ENCODE measurements at regions not wholly inside any gene's neighbourhood (a gene's known extent, or its start where the extent isn't known, plus 50 kb on each side); places are given as distances from the start of the nearest gene placed in this dataset.
"Not testable (repeated sequence)": the region's sequence is repeated elsewhere in the genome, so short reads cannot be mapped to it uniquely, and the experiment has no call there.

DNA sequence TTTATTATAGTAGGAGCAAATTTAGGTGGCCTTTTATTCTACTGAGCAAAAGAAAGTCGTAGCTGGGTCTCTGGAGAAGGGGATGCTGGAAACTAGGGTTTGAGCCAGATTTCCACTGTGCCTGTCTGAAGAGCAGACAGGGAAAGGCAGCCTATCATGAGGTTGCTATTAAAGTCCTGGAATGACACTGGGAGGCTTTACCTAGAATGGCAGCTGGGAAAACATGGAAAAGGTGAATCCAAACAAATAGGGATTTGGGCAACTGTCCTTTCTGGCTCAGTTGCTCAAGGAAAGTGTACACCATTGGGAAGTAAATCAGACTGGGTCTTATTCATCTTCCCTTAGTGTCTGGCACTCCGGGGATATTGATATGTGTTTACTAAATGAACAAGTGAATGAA lies 154.6 kb downstream of the MTX2 start:
- Histone ChIP-seq H3K79me2 (ENCODE audit: insufficient read depth, low read length) (no peaks in the 10 kb centered on the region), H4K20me1 (ENCODE audit: insufficient read depth, low read length) (no peaks in the 10 kb centered on the region), H2AFZ (ENCODE audit: low read length) (no peak overlapping the region), H3K36me3 (ENCODE audit: insufficient read depth, low read length) (no peaks in the 10 kb centered on the region), H3K9me3 (ENCODE audit: low read depth, low read length) (no peaks in the 10 kb centered on the region), H3K4me2 (ENCODE audit: insufficient read depth, low read length) (no peak overlapping the region), H3K4me3 (ENCODE audit: insufficient read depth, low read length) (no peak overlapping the region), H3K27me3 (ENCODE audit: insufficient read depth, low read length) (no peaks in the 10 kb centered on the region), H3K4me1 (ENCODE audit: insufficient read depth, low read length) (peaks cover 22% of the 10 kb centered on the region), H3K27ac (ENCODE audit: low read depth, low read length) (no peak overlapping the region)
- DNase-seq (ENCODE audit: insufficient read length, low spot score, missing footprints): no peak
- TF ChIP-seq, protein P1, sequence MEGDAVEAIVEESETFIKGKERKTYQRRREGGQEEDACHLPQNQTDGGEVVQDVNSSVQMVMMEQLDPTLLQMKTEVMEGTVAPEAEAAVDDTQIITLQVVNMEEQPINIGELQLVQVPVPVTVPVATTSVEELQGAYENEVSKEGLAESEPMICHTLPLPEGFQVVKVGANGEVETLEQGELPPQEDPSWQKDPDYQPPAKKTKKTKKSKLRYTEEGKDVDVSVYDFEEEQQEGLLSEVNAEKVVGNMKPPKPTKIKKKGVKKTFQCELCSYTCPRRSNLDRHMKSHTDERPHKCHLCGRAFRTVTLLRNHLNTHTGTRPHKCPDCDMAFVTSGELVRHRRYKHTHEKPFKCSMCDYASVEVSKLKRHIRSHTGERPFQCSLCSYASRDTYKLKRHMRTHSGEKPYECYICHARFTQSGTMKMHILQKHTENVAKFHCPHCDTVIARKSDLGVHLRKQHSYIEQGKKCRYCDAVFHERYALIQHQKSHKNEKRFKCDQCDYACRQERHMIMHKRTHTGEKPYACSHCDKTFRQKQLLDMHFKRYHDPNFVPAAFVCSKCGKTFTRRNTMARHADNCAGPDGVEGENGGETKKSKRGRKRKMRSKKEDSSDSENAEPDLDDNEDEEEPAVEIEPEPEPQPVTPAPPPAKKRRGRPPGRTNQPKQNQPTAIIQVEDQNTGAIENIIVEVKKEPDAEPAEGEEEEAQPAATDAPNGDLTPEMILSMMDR (IDR thresholded peaks at IDR 0.05; ENCODE audit: extremely low read depth, low read depth, low read length): no peak

DNA sequence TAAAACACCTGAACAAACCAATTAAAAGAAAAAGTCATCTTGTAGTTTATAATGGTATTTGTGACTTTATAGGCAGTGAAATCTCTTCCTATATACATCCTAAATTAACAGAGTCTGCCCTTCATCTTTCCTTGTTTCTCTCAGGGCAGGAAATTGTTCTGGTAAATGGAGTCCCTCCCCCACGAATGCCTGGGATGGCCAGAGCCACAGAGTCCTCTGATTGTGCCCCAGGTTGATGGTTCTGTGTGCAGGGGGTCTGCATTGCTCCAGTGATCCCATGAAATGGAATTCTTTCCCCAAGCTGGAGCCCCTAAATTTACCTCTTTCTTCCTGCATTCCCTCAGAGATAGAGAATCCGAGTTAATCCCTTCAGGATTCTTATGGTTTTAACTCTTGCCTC lies 155.5 kb downstream of the MTX2 start:
- Histone ChIP-seq H4K20me1 (ENCODE audit: insufficient read depth, low read length) (no peaks in the 10 kb centered on the region), H3K79me2 (ENCODE audit: insufficient read depth, low read length) (no peaks in the 10 kb centered on the region), H3K27me3 (ENCODE audit: insufficient read depth, low read length) (no peaks in the 10 kb centered on the region), H3K9me3 (ENCODE audit: low read depth, low read length) (no peaks in the 10 kb centered on the region), H3K4me1 (ENCODE audit: insufficient read depth, low read length) (peaks cover 13% of the 10 kb centered on the region), H3K36me3 (ENCODE audit: insufficient read depth, low read length) (no peaks in the 10 kb centered on the region), H3K27ac (ENCODE audit: low read depth, low read length) (no peak overlapping the region), H2AFZ (ENCODE audit: low read length) (no peak overlapping the region), H3K4me3 (ENCODE audit: insufficient read depth, low read length) (no peak overlapping the region), H3K4me2 (ENCODE audit: insufficient read depth, low read length) (no peak overlapping the region)
- DNase-seq (ENCODE audit: insufficient read length, low spot score, missing footprints): no peak
- TF ChIP-seq, protein P1 (IDR thresholded peaks at IDR 0.05; ENCODE audit: extremely low read depth, low read depth, low read length): no peak

DNA sequence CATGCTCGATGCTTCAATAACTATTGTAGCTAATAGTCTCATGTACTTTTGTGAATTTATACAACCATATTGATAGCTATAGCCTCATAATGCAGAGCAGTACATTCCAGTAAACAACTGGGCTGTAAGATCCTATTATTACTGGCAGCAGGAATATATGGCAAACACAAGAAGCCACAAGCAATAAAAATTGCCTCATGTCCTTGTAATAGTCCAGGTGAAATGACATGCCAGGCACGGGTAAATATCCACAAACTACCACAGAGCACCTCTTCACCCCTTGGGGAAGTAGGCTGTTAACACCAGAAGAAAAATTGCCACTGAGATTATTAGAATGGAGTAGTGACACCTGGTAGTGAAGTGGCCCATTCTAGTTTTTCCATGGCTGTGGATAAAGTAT lies 158.3 kb downstream of the MTX2 start:
- H3K27me3 ChIP-seq (ENCODE audit: insufficient read depth, low read length): no peaks in the 10 kb centered on the region
- no peaks in the 10 kb centered on the region for H4K20me1 ChIP-seq (ENCODE audit: insufficient read depth, low read length)
- H3K4me1 ChIP-seq (ENCODE audit: insufficient read depth, low read length): no peaks in the 10 kb centered on the region
- no peak overlapping the region for H3K4me2 ChIP-seq (ENCODE audit: insufficient read depth, low read length)
- no peak overlapping the region for H3K4me3 ChIP-seq (ENCODE audit: insufficient read depth, low read length)
- no peak overlapping the region for H3K27ac ChIP-seq (ENCODE audit: low read depth, low read length)
- no peaks in the 10 kb centered on the region for H3K79me2 ChIP-seq (ENCODE audit: insufficient read depth, low read length)
- DNase-seq (ENCODE audit: insufficient read length, low spot score, missing footprints): no peak
- H2AFZ ChIP-seq (ENCODE audit: low read length): no peak overlapping the region
- no peaks in the 10 kb centered on the region for H3K9me3 ChIP-seq (ENCODE audit: low read depth, low read length)
- H3K36me3 ChIP-seq (ENCODE audit: insufficient read depth, low read length): no peaks in the 10 kb centered on the region
- TF ChIP-seq, protein P1 (IDR thresholded peaks at IDR 0.05; ENCODE audit: extremely low read depth, low read depth, low read length): no peak

DNA sequence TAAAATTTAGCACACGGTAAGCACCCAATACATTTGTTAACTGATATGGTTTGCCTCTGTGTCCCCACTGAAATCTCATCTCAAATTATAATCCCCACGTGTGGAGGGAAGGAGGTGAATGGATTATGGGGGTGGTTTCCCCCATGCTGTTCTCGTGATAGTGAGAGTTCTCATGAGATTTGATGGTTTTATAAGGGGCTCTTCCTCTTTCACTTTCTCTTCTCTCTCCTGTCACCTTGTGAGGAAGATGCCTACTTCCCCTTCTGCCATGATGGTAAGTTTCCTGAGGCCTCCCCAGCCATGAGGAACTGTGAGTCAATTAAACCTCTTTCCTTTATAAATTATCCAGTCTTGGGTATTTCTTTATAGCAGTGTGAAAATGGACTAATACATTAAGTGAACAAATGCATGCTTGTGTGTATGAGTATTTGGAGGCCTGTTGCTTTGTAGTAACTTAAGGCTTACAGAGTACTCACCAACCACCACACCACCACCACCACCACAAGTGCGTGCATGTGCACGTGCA lies 159.8 kb downstream of the MTX2 start:
- not testable (repeated sequence) for H3K79me2 ChIP-seq (ENCODE audit: insufficient read depth, low read length); H3K9me3 ChIP-seq (ENCODE audit: low read depth, low read length); H3K4me3 ChIP-seq (ENCODE audit: insufficient read depth, low read length); H3K36me3 ChIP-seq (ENCODE audit: insufficient read depth, low read length); H3K27ac ChIP-seq (ENCODE audit: low read depth, low read length); H3K4me2 ChIP-seq (ENCODE audit: insufficient read depth, low read length); H3K27me3 ChIP-seq (ENCODE audit: insufficient read depth, low read length); DNase-seq (ENCODE audit: insufficient read length, low spot score, missing footprints); H4K20me1 ChIP-seq (ENCODE audit: insufficient read depth, low read length); H2AFZ ChIP-seq (ENCODE audit: low read length); H3K4me1 ChIP-seq (ENCODE audit: insufficient read depth, low read length)
